Mesendoderm (in vitro differentiated cells): ENCODE measurements at regions not wholly inside any gene's neighbourhood (a gene's known extent, or its start where the extent isn't known, plus 50 kb on each side); places are given as distances from the start of the nearest gene placed in this dataset.

ENCODE experiments used
- DNase-seq: peaks from one replicate; pipeline ENCODE4 v3.0.0; 2013
- H2AK5ac ChIP-seq: 2 replicates; pipeline ENCODE4 v1.6.1; 2013; ENCODE audit warnings: low read length, inconsistent platforms
- H2BK120ac ChIP-seq: 2 replicates; pipeline ENCODE4 v1.6.1; 2013; ENCODE audit warnings: low read depth, mild to moderate bottlenecking, low read length, moderate library complexity, mixed read lengths
- H2BK15ac ChIP-seq: replicated peaks from 2 replicates; pipeline ENCODE4 v1.6.1; 2013; ENCODE audit warnings: low read depth, mild to moderate bottlenecking, moderate library complexity
- H2BK5ac ChIP-seq: 2 replicates; pipeline ENCODE4 v1.6.1; 2013; ENCODE audit warnings: low read length, inconsistent platforms
- H3K18ac ChIP-seq: 2 replicates; pipeline ENCODE4 v1.6.1; 2013; ENCODE audit warnings: mild to moderate bottlenecking, low read length, mixed read lengths
- H3K23ac ChIP-seq: one replicate; pipeline ENCODE4 v1.6.1; 2013; ENCODE audit warnings: low read length
- H3K27ac ChIP-seq: 2 replicates; pipeline ENCODE4 v1.5.1; 2013; ENCODE audit warnings: low read depth, mild to moderate bottlenecking, inconsistent platforms, low read length, moderate library complexity
- H3K27me3 ChIP-seq: 2 replicates; pipeline ENCODE4 v1.6.1; 2013; ENCODE audit warnings: low read length, control low read depth, mild to moderate bottlenecking, inconsistent platforms; ENCODE audit not compliant: insufficient read depth, poor library complexity
- H3K36me3 ChIP-seq: 2 replicates; pipeline ENCODE4 v1.6.1; 2013; ENCODE audit warnings: low read length, inconsistent platforms; ENCODE audit not compliant: control insufficient read depth, insufficient read depth
- H3K4ac ChIP-seq: one replicate; pipeline ENCODE4 v1.6.1; 2013; ENCODE audit warnings: low read depth, mild to moderate bottlenecking, low read length, moderate library complexity
- H3K4me1 ChIP-seq: 2 replicates; pipeline ENCODE4 v1.6.1; 2013; ENCODE audit warnings: low read depth, low read length, inconsistent platforms; ENCODE audit not compliant: control insufficient read depth
- H3K4me2 ChIP-seq: 2 replicates; pipeline ENCODE4 v1.6.1; 2013; ENCODE audit warnings: low read length
- H3K4me3 ChIP-seq: 2 replicates; pipeline ENCODE4 v1.5.1; 2013; ENCODE audit warnings: mild to moderate bottlenecking, low read length
- H3K56ac ChIP-seq: one replicate; pipeline ENCODE4 v1.6.1; 2013; ENCODE audit warnings: low read length
- H3K79me1 ChIP-seq: 2 replicates; pipeline ENCODE4 v1.6.1; 2013; ENCODE audit warnings: low read length, inconsistent platforms
- H3K79me2 ChIP-seq: 2 replicates; pipeline ENCODE4 v1.6.1; 2013; ENCODE audit warnings: mild to moderate bottlenecking, low read length; ENCODE audit not compliant: control insufficient read depth, insufficient read depth
- H3K9ac ChIP-seq: 2 replicates; pipeline ENCODE4 v1.6.1; 2013; ENCODE audit warnings: low read length, inconsistent platforms
- H4K5ac ChIP-seq: one replicate; pipeline ENCODE4 v1.6.1; 2013; ENCODE audit warnings: low read length
- H4K8ac ChIP-seq: one replicate; pipeline ENCODE4 v1.6.1; 2013; ENCODE audit warnings: low read depth, mild to moderate bottlenecking, control low read depth, low read length, moderate library complexity
- WGBS: extraction: QIAGEN DNeasy Blood & Tissue Kit; methylation state at CpG from one replicate; pipeline ENCODE4 v1.1.7; 2013; ENCODE audit warnings: low lambda C conversion rate, missing lambda C conversion rate; ENCODE audit not compliant: insufficient coverage; ENCODE audit errors: extremely low coverage; 5-methylcytosine and 5-hydroxymethylcytosine counted together

- Histone ChIP-seq H4K8ac (no peak overlapping the region), H3K9ac (no peak overlapping the region), H2BK5ac (no peak overlapping the region), H3K4me1 (no peaks in the 10 kb centered on the region), H2AK5ac (no peak overlapping the region), H3K79me1 (no peaks in the 10 kb centered on the region), H3K23ac (no peak overlapping the region), H3K4ac (no peak overlapping the region), H3K36me3 (no peaks in the 10 kb centered on the region), H3K27me3 (no peaks in the 10 kb centered on the region), H4K5ac (no peak overlapping the region), H2BK120ac (no peak overlapping the region), H3K4me2 (no peak overlapping the region), H3K79me2 (no peaks in the 10 kb centered on the region), H3K18ac (no peak overlapping the region), H3K56ac (no peak overlapping the region), H3K27ac (no peak overlapping the region), H2BK15ac (no peak overlapping the region), H3K4me3 (no peak overlapping the region)
- DNase-seq, result peak; percentile 29
- no CpG with 5 or more reads among the region's 1 CpG for WGBS
Measured at GRCh38 chr12:75591628-75592027, 80.2 kb upstream of the KRR1 start.

- Histone ChIP-seq H3K9ac (no peak overlapping the region), H3K18ac (no peak overlapping the region), H2BK120ac (no peak overlapping the region), H3K23ac (no peak overlapping the region), H2BK15ac (no peak overlapping the region), H3K4me2 (no peak overlapping the region), H3K36me3 (no peaks in the 10 kb centered on the region), H3K56ac (no peak overlapping the region), H3K4ac (no peak overlapping the region), H4K8ac (no peak overlapping the region), H2BK5ac (no peak overlapping the region), H3K4me1 (no peaks in the 10 kb centered on the region), H4K5ac (no peak overlapping the region), H2AK5ac (no peak overlapping the region), H3K27me3 (no peaks in the 10 kb centered on the region), H3K79me2 (no peaks in the 10 kb centered on the region), H3K79me1 (no peaks in the 10 kb centered on the region), H3K4me3 (no peak overlapping the region), H3K27ac (no peak overlapping the region)
- no CpG with 5 or more reads among the region's 2 CpGs for WGBS
- DNase-seq, result no peak
Measured at GRCh38 chr12:75589801-75590200, 78.4 kb upstream of the KRR1 start.

- DNase-seq, result no peak
- WGBS, result no CpG with 5 or more reads among the region's 4 CpGs
- Histone ChIP-seq H3K79me2 (no peaks in the 10 kb centered on the region), H3K4me3 (no peak overlapping the region), H2BK5ac (no peak overlapping the region), H3K4me1 (no peaks in the 10 kb centered on the region), H4K5ac (no peak overlapping the region), H3K27me3 (no peaks in the 10 kb centered on the region), H4K8ac (no peak overlapping the region), H3K9ac (no peak overlapping the region), H3K27ac (no peak overlapping the region), H2BK120ac (no peak overlapping the region), H3K4ac (no peak overlapping the region), H3K79me1 (no peaks in the 10 kb centered on the region), H3K18ac (no peak overlapping the region), H3K36me3 (no peaks in the 10 kb centered on the region), H3K23ac (no peak overlapping the region), H2AK5ac (no peak overlapping the region), H3K56ac (no peak overlapping the region), H2BK15ac (no peak overlapping the region), H3K4me2 (no peak overlapping the region)
Measured at GRCh38 chr12:75587340-75588106, 76.1 kb upstream of the KRR1 start.

DNA sequence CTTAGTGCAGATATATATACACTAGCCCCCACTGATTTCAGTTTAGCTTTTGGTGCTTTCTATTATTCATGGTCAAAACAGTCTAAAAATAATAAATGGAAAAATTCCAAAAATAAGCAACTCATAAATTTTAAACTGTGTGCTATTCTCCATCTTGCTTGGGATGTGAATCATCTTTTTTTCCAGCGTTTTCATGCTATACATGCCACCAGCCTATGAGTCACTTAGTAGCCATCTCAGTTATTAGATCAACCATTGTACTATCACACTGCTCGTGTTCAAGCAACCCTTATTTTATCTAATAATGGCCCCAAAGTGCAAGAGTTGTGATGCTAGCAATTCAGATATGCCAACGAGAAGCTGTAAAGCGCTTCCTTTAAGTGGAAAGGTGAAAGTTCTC lies 73.9 kb upstream of the KRR1 start:
- no peak overlapping the region for H3K27ac ChIP-seq
- H3K27me3 ChIP-seq, result no peaks in the 10 kb centered on the region
- no peak overlapping the region for H4K5ac ChIP-seq
- no CpG with 5 or more reads among the region's 4 CpGs for WGBS
- H3K79me2 ChIP-seq, result no peaks in the 10 kb centered on the region
- no peaks in the 10 kb centered on the region for H3K4me1 ChIP-seq
- no peaks in the 10 kb centered on the region for H3K79me1 ChIP-seq
- no peak overlapping the region for H3K56ac ChIP-seq
- H3K4ac ChIP-seq, result no peak overlapping the region
- H2BK5ac ChIP-seq, result no peak overlapping the region
- no peak overlapping the region for H4K8ac ChIP-seq
- no peak overlapping the region for H2AK5ac ChIP-seq
- H3K18ac ChIP-seq, result no peak overlapping the region
- H2BK15ac ChIP-seq, result no peak overlapping the region
- H2BK120ac ChIP-seq, result no peak overlapping the region
- no peak overlapping the region for H3K9ac ChIP-seq
- no peak overlapping the region for H3K23ac ChIP-seq
- H3K4me3 ChIP-seq, result no peak overlapping the region
- H3K4me2 ChIP-seq, result no peak overlapping the region
- no peaks in the 10 kb centered on the region for H3K36me3 ChIP-seq
- no peak for DNase-seq

GRCh38 chr12:75583355-75583754 lies 71.9 kb upstream of the KRR1 start:
- Histone ChIP-seq H4K8ac (no peak overlapping the region), H3K4me2 (no peak overlapping the region), H3K9ac (no peak overlapping the region), H3K56ac (no peak overlapping the region), H3K27me3 (no peaks in the 10 kb centered on the region), H3K4ac (no peak overlapping the region), H3K4me1 (no peaks in the 10 kb centered on the region), H2BK15ac (no peak overlapping the region), H2BK120ac (no peak overlapping the region), H3K79me2 (no peaks in the 10 kb centered on the region), H3K36me3 (no peaks in the 10 kb centered on the region), H3K23ac (no peak overlapping the region), H4K5ac (no peak overlapping the region), H3K79me1 (no peaks in the 10 kb centered on the region), H3K4me3 (no peak overlapping the region), H2AK5ac (no peak overlapping the region), H3K18ac (no peak overlapping the region), H2BK5ac (no peak overlapping the region), H3K27ac (no peak overlapping the region)
- no peak for DNase-seq
- WGBS, result no CpG with 5 or more reads among the region's 3 CpGs

GRCh38 chr12:75581515-75581914 lies 70.1 kb upstream of the KRR1 start:
- Histone ChIP-seq H3K23ac (no peak overlapping the region), H3K79me1 (no peaks in the 10 kb centered on the region), H3K36me3 (no peaks in the 10 kb centered on the region), H3K4me3 (no peak overlapping the region), H3K27me3 (no peaks in the 10 kb centered on the region), H3K27ac (no peak overlapping the region), H3K18ac (no peak overlapping the region), H3K4me2 (no peak overlapping the region), H2AK5ac (no peak overlapping the region), H2BK120ac (no peak overlapping the region), H3K4me1 (no peaks in the 10 kb centered on the region), H3K4ac (no peak overlapping the region), H4K5ac (no peak overlapping the region), H2BK5ac (no peak overlapping the region), H3K56ac (no peak overlapping the region), H3K79me2 (no peaks in the 10 kb centered on the region), H2BK15ac (no peak overlapping the region), H3K9ac (no peak overlapping the region), H4K8ac (no peak overlapping the region)
- WGBS, result no CpG with 5 or more reads among the region's 3 CpGs
- no peak for DNase-seq
